A673 (cell line): ENCODE measurements at regions not wholly inside any gene's neighbourhood (a gene's known extent, or its start where the extent isn't known, plus 50 kb on each side); places are given as distances from the start of the nearest gene placed in this dataset.
"Not testable (repeated sequence)": the region's sequence is repeated elsewhere in the genome, so short reads cannot be mapped to it uniquely, and the experiment has no call there.

Source experiments
- BruUV-seq: library from RNA; stranded (reverse); fragments of 400-500 nt; replicated peaks from 2 replicates; lab custom pipeline; 2021; lab: Mats Ljungman, UMichigan
- CTCF ChIA-PET: fragments of 300-600 bp; sonication (Branson Sonifier 250); formaldehyde crosslinking; loops from one replicate; lab custom pipeline; 2022; ENCODE audit warnings: antibody characterized with exemption; lab: Charles Lee
- POLR2A ChIA-PET: fragments of 300-600 bp; sonication (Branson Sonifier 250); formaldehyde crosslinking; loops from one replicate; lab custom pipeline; 2022; ENCODE audit warnings: antibody characterized with exemption; ENCODE audit not compliant: low non-redundant PET; lab: Charles Lee
- DNase-seq: peaks from one replicate; pipeline ENCODE4 v3.0.0-alpha.2; 2015; ENCODE audit warnings: low spot score
- H3K27ac ChIP-seq: fragments of 200-600 bp; sonication (generic); 2 replicates; pipeline ENCODE4 v1.5.1; 2016; ENCODE audit warnings: mixed run types, low read depth, mild to moderate bottlenecking, mixed read lengths, antibody characterized with exemption, low read length; ENCODE audit not compliant: poor library complexity, severe bottlenecking
- H3K27me3 ChIP-seq: fragments of 200-600 bp; sonication (generic); replicated peaks from 2 replicates; pipeline ENCODE4 v1.6.1; 2017; ENCODE audit warnings: mixed run types, low read depth, mild to moderate bottlenecking, mixed read lengths, antibody characterized with exemption, low read length; ENCODE audit not compliant: insufficient read depth, poor library complexity
- H3K36me3 ChIP-seq: fragments of 200-600 bp; sonication (generic); 2 replicates; pipeline ENCODE4 v1.6.1; 2016; ENCODE audit warnings: mixed run types, mild to moderate bottlenecking, mixed read lengths, antibody characterized with exemption, low read length; ENCODE audit not compliant: insufficient read depth, poor library complexity, severe bottlenecking
- H3K4me1 ChIP-seq: fragments of 200-600 bp; sonication (generic); 2 replicates; pipeline ENCODE4 v1.6.1; 2017; ENCODE audit warnings: mixed run types, mild to moderate bottlenecking, mixed read lengths, antibody characterized with exemption, low read length; ENCODE audit not compliant: insufficient read depth, poor library complexity, severe bottlenecking
- H3K4me3 ChIP-seq: fragments of 200-600 bp; sonication (generic); 2 replicates; pipeline ENCODE4 v1.5.1; 2016; ENCODE audit warnings: low read depth, mixed run types, mild to moderate bottlenecking, mixed read lengths, low read length; ENCODE audit not compliant: poor library complexity, severe bottlenecking
- H3K9me3 ChIP-seq: fragments of 200-600 bp; sonication (generic); 2 replicates; pipeline ENCODE4 v1.6.1; 2016; ENCODE audit warnings: mixed run types, low read depth, mild to moderate bottlenecking, mixed read lengths, antibody characterized with exemption, low read length; ENCODE audit not compliant: poor library complexity, severe bottlenecking
- EZH2 ChIP-seq: fragments of 200-600 bp; sonication (generic); IDR thresholded peaks from 2 replicates; pipeline ENCODE4 v1.6.1; 2017; ENCODE audit warnings: borderline replicate concordance, low read depth, mild to moderate bottlenecking, mixed read lengths, antibody characterized with exemption, low read length; ENCODE audit not compliant: poor library complexity, severe bottlenecking
- intact Hi-C: fragments of 100-400 bp; cut with micrococcal nuclease; formaldehyde crosslinking; loops from one replicate; pipeline ENCODE4 v1.10.0; 2022; ENCODE audit not compliant: unreplicated experiment
- TF ChIP-seq, protein P1 (sequence below): fragments of 300-800, 200-600 bp; sonication (generic); conservative IDR thresholded peaks from 2 replicates; pipeline ENCODE4 v1.5.1; 2017; ENCODE audit warnings: low read depth, mild to moderate bottlenecking, antibody characterized with exemption, low read length, moderate library complexity, mixed read lengths

DNA sequence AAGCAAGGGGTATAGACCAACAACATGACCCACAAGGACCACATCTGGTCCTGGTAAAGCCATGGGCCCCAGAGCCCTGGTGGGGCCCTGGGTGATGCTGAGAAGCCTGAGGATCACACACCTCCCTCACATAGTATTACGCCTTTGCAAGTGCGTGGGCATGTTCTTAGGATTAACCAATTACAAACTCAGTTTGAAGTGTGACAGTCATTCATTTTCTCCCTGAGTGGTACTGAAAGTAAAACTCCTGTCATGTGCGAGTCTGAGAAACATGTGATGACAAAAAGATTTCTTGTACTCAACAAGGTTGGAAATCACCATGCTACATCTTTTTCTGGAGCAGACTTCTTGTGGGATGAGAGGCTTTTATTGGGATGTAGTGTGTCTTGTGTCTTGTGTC lies 315.3 kb upstream of the DUSP10 start:
- no peak for DNase-seq
- CTCF ChIA-PET, result no interaction called here

DNA sequence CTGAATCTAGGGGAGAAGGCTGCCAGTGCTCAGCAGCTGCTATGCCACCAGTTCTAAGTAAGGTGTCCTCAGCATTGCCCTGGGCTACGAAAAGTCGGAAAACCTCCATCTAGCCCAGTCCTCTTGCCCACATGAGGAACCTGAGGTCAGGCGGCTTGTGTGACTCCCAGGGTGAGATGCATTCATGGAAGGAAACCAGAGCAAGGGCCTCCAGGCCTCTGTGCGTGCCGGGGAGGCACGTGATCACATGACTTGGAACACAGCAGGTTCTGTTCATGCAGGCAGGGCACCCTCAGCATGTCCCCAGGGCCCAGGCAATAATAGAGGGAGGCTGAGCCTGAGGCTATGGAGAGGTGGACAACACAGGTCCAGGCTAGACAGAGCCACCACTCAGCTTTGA lies 312.5 kb upstream of the DUSP10 start:
- Histone ChIP-seq H3K4me3 (no peak overlapping the region), H3K27me3 (no peaks in the 10 kb centered on the region), H3K9me3 (no peaks in the 10 kb centered on the region), H3K27ac (no peak overlapping the region), H3K4me1 (no peaks in the 10 kb centered on the region), H3K36me3 (no peaks in the 10 kb centered on the region)
- ChIA-PET CTCF (no interaction called here), POLR2A (no interaction called here)
- TF ChIP-seq, protein P1, sequence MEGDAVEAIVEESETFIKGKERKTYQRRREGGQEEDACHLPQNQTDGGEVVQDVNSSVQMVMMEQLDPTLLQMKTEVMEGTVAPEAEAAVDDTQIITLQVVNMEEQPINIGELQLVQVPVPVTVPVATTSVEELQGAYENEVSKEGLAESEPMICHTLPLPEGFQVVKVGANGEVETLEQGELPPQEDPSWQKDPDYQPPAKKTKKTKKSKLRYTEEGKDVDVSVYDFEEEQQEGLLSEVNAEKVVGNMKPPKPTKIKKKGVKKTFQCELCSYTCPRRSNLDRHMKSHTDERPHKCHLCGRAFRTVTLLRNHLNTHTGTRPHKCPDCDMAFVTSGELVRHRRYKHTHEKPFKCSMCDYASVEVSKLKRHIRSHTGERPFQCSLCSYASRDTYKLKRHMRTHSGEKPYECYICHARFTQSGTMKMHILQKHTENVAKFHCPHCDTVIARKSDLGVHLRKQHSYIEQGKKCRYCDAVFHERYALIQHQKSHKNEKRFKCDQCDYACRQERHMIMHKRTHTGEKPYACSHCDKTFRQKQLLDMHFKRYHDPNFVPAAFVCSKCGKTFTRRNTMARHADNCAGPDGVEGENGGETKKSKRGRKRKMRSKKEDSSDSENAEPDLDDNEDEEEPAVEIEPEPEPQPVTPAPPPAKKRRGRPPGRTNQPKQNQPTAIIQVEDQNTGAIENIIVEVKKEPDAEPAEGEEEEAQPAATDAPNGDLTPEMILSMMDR, result no peak
- no peak for TF ChIP-seq EZH2
- intact Hi-C loops, result no loop called here
- no TSS peak for BruUV-seq
- no peak for DNase-seq

More for the DNA sequence above, 315.3 kb upstream of the DUSP10 start:
- Histone ChIP-seq H3K4me1 (no peaks in the 10 kb centered on the region), H3K27ac (no peak overlapping the region), H3K4me3 (no peak overlapping the region), H3K9me3 (no peaks in the 10 kb centered on the region), H3K36me3 (no peaks in the 10 kb centered on the region), H3K27me3 (no peaks in the 10 kb centered on the region)
- intact Hi-C loops, result no loop called here
- POLR2A ChIA-PET, result no interaction called here
- no TSS peak for BruUV-seq
- TF ChIP-seq EZH2, result no peak
- TF ChIP-seq, protein P1, result no peak

DNA sequence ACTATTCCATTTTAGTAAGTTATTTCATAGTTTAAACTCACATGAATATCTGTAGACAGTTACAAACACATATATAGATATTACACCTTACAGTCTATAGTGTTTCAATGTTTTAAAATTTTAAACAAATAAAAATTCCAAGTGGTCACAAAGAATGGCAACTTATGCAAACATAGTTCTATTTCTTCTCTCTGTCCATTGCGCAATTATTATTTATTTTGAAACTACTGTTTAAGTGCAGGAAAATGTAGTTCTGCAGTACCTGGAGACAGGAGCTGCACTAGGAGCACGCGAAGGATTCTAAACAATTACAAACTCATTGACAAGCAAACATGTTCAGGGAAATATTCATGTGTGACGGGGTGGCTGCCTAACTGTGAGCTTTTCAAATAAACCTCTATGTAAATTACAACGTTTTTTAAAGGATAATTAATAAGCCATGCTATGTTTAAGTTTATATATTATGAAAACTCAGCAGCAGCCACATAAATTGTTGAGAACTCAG lies 312.0 kb upstream of the DUSP10 start:
- Histone ChIP-seq H3K4me1 (no peaks in the 10 kb centered on the region), H3K36me3 (no peaks in the 10 kb centered on the region), H3K9me3 (no peaks in the 10 kb centered on the region), H3K4me3 (no peak overlapping the region), H3K27ac (no peak overlapping the region), H3K27me3 (no peaks in the 10 kb centered on the region)
- POLR2A ChIA-PET, result no interaction called here
- no peak for DNase-seq
- TF ChIP-seq, protein P1, result no peak
- TF ChIP-seq EZH2, result no peak
- intact Hi-C loops, result no loop called here
- no TSS peak for BruUV-seq
- CTCF ChIA-PET, result no interaction called here

DNA sequence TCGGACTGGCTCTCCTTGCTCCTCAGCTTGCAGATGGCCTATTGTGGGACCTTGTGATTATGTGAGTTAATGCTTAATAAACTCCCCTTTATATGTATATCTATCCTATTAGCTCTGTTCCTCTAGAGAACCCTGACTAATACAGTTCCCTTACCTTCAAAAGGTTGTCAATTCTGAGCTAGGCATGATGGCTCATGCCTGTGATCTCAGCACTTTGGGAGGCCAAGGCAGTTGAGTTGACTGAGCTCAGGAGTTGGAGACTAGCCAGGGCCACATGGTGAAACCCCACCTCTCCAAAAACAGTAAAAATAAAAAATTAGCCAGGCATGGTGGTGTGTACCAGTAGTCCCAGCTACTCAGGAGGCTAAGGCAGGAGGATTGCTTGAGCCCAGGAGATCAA lies 309.4 kb upstream of the DUSP10 start:
- CTCF ChIA-PET, BruUV-seq, H3K9me3 ChIP-seq, intact Hi-C loops, H3K36me3 ChIP-seq, H3K27ac ChIP-seq, H3K4me1 ChIP-seq, H3K27me3 ChIP-seq, H3K4me3 ChIP-seq, DNase-seq, POLR2A ChIA-PET: not testable (repeated sequence)

DNA sequence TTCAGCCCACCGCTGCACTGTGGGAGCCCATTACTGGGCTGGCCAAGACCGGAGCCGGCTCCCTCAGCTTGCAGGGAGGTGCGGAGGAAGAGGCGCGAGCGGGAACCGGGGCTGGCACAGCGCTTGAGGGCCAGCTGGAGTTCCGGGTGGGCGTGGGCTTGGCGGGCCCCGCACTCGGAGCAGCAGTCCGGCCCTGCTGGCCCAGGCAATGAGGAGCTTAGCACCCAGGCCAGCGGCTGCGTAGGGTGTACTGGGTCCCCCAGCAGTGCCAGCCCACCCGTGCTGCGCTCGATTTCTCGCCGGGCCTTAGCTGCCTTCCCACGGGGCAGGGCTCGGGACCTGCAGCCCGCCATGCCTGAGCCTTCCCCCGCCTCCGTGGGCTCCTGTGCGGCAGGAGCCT lies 307.8 kb upstream of the DUSP10 start:
- DNase-seq, BruUV-seq, H3K4me1 ChIP-seq, intact Hi-C loops, POLR2A ChIA-PET, H3K9me3 ChIP-seq, H3K4me3 ChIP-seq, CTCF ChIA-PET, H3K36me3 ChIP-seq, H3K27ac ChIP-seq, H3K27me3 ChIP-seq: not testable (repeated sequence)
